HepG2 (cell line): ENCODE measurements at regions not wholly inside any gene's neighbourhood (a gene's known extent, or its start where the extent isn't known, plus 50 kb on each side); places are given as distances from the start of the nearest gene placed in this dataset.

Experiments used
- ATF2 ChIP-seq: sonication (generic); formaldehyde crosslinking; IDR thresholded peaks from 2 replicates; pipeline ENCODE4 v1.4.0; 2020; ENCODE audit warnings: missing genetic modification reagents
- CC2D1A ChIP-seq: sonication (generic); formaldehyde crosslinking; IDR thresholded peaks from 2 replicates; pipeline ENCODE4 v1.8.1; 2023; ENCODE audit warnings: mild to moderate bottlenecking, missing genetic modification reagents
- CEBPB ChIP-seq: IDR thresholded peaks from 2 replicates; pipeline ENCODE4 v1.6.1; 2011; ENCODE audit warnings: low read depth, low read length, improper control_type of control experiment, borderline replicate concordance
- CTCF ChIP-seq: sonication (generic); formaldehyde crosslinking; IDR thresholded peaks from 2 replicates; pipeline ENCODE4 v1.5.0; 2020; ENCODE audit warnings: mild to moderate bottlenecking, missing genetic modification reagents, moderate library complexity
- HCFC1 ChIP-seq: fragments of 150-350 bp; IDR thresholded peaks from 2 replicates; pipeline ENCODE4 v1.6.1; 2014; ENCODE audit warnings: low read depth, low read length
- KLF16 ChIP-seq, 2 experiments: sonication (generic) in 1 of 2; formaldehyde crosslinking in 1 of 2; IDR thresholded peaks; 2 replicates each; pipeline versions ENCODE4 v1.6.1 to v1.8.0; 2016 to 2023; ENCODE audit warnings: missing genetic modification reagents in 2 of 2, missing compliant biosample characterization in 1 of 2
- LBX2 ChIP-seq: sonication (generic); formaldehyde crosslinking; IDR thresholded peaks from 2 replicates; pipeline ENCODE4 v1.5.0; 2020; ENCODE audit warnings: missing genetic modification reagents, mild to moderate bottlenecking, borderline replicate concordance
- NR2C2 ChIP-seq: sonication (generic); formaldehyde crosslinking; IDR thresholded peaks from 2 replicates; pipeline ENCODE4 v1.4.0; 2020; ENCODE audit warnings: missing genetic modification reagents, mild to moderate bottlenecking, moderate library complexity, borderline replicate concordance
- POLR2AphosphoS5 ChIP-seq: IDR thresholded peaks from 2 replicates; pipeline ENCODE4 v1.6.1; 2012; ENCODE audit warnings: low read depth, low read length
- RXRA ChIP-seq: sonication (generic); formaldehyde crosslinking; IDR thresholded peaks from 2 replicates; pipeline ENCODE4 v1.5.1; 2020; ENCODE audit warnings: missing genetic modification reagents
- SMAD9 ChIP-seq: sonication (generic); formaldehyde crosslinking; IDR thresholded peaks from 2 replicates; pipeline ENCODE4 v1.5.1; 2020; ENCODE audit warnings: mild to moderate bottlenecking, missing genetic modification reagents
- ZNF3 ChIP-seq: IDR thresholded peaks from 2 replicates; pipeline ENCODE4 v1.7.0; 2017; ENCODE audit warnings: inconsistent platforms
- TF ChIP-seq, protein P1 (sequence below): sonication (generic); formaldehyde crosslinking; IDR thresholded peaks from 2 replicates; pipeline ENCODE4 v1.5.0; 2020; ENCODE audit warnings: missing genetic modification reagents

DNA sequence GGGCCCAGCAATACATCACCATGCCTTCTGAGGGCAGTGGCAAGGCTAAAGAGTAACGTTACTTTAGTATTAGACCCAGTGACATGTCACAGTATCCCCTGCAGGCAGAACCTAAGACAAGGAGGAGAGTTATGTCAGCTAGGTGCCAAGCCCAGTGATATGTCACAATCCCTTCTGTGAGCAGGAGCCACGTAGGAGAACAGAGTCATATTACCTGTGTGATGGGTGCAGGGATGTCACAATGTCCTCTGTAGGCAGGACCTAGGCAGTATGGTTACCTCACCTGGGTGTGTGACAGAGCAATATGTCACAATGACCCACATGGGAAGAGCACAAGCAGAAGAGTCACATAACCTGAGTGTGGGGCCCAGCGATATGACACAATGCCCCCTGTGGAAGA lies 121.8 kb downstream of the ZNF675 start:
- TF ChIP-seq POLR2AphosphoS5 (no peak), CC2D1A (CRISPR knock-in tag) (no peak), ATF2 (no peak), HCFC1 (no peak), CTCF (CRISPR knock-in tag) (no peak), NR2C2 (CRISPR knock-in tag) (no peak), KLF16 (CRISPR knock-in tag; IDR thresholded peaks at IDR 0.05) (no peak), ZNF3 (CRISPR knock-in tag) (no peak), RXRA (CRISPR knock-in tag) (no peak), CEBPB (no peak), LBX2 (CRISPR knock-in tag) (no peak), SMAD9 (CRISPR knock-in tag) (no peak)
- TF ChIP-seq, protein P1, sequence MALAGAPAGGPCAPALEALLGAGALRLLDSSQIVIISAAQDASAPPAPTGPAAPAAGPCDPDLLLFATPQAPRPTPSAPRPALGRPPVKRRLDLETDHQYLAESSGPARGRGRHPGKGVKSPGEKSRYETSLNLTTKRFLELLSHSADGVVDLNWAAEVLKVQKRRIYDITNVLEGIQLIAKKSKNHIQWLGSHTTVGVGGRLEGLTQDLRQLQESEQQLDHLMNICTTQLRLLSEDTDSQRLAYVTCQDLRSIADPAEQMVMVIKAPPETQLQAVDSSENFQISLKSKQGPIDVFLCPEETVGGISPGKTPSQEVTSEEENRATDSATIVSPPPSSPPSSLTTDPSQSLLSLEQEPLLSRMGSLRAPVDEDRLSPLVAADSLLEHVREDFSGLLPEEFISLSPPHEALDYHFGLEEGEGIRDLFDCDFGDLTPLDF (CRISPR knock-in tag), result no peak
